KMS-11 (cell line): ENCODE measurements at regions not wholly inside any gene's neighbourhood (a gene's known extent, or its start where the extent isn't known, plus 50 kb on each side); places are given as distances from the start of the nearest gene placed in this dataset.

Source experiments
- H2AFZ ChIP-seq: fragments of 200-600 bp; sonication (generic); 2 replicates; pipeline ENCODE4 v1.6.1; 2016; ENCODE audit warnings: antibody characterized with exemption, mixed run types, low read depth
- H3K27ac ChIP-seq: fragments of 200-600 bp; sonication (generic); 2 replicates; pipeline ENCODE4 v1.6.1; 2016; ENCODE audit warnings: mild to moderate bottlenecking, mixed run types
- H3K27me3 ChIP-seq: fragments of 200-600 bp; sonication (generic); 2 replicates; pipeline ENCODE4 v1.6.1; 2017; ENCODE audit warnings: mild to moderate bottlenecking, low read depth, mixed run types, moderate library complexity; ENCODE audit not compliant: insufficient read depth
- H3K36me3 ChIP-seq: fragments of 200-600 bp; sonication (generic); 2 replicates; pipeline ENCODE4 v1.6.1; 2017; ENCODE audit warnings: mild to moderate bottlenecking, mixed run types; ENCODE audit not compliant: insufficient read depth
- H3K4me1 ChIP-seq: fragments of 200-600 bp; sonication (generic); 2 replicates; pipeline ENCODE4 v1.6.1; 2016; ENCODE audit warnings: mild to moderate bottlenecking, low read depth, mixed run types; ENCODE audit not compliant: poor library complexity, severe bottlenecking
- H3K4me2 ChIP-seq: fragments of 200-600 bp; sonication (generic); 2 replicates; pipeline ENCODE4 v1.7.0; 2016; ENCODE audit warnings: mild to moderate bottlenecking, mixed run types
- H3K4me3 ChIP-seq: fragments of 200-600 bp; sonication (generic); IDR thresholded peaks from 2 replicates; pipeline ENCODE4 v1.6.1; 2017; ENCODE audit warnings: low read depth, low read length, mixed read lengths; ENCODE audit not compliant: insufficient read depth
- H3K79me2 ChIP-seq: fragments of 200-600 bp; sonication (generic); 2 replicates; pipeline ENCODE4 v1.6.1; 2016; ENCODE audit warnings: low read depth, mixed run types; ENCODE audit not compliant: insufficient read depth
- H3K9ac ChIP-seq: fragments of 200-600 bp; sonication (generic); 2 replicates; pipeline ENCODE4 v1.6.1; 2016; ENCODE audit warnings: mild to moderate bottlenecking, mixed run types
- H4K20me1 ChIP-seq: fragments of 200-600 bp; sonication (generic); 2 replicates; pipeline ENCODE4 v1.6.1; 2016; ENCODE audit warnings: mild to moderate bottlenecking, mixed run types; ENCODE audit not compliant: insufficient read depth
- CTCF ChIP-seq: fragments of 200-600 bp; sonication (generic); conservative IDR thresholded peaks from 2 replicates; pipeline ENCODE4 v1.6.1; 2017; ENCODE audit warnings: low read depth, mild to moderate bottlenecking, antibody characterized with exemption, low read length, moderate library complexity, mixed read lengths

- Histone ChIP-seq H3K4me3 (no peak overlapping the region), H2AFZ (no peak overlapping the region), H3K27me3 (no peaks in the 10 kb centered on the region), H3K4me1 (no peaks in the 10 kb centered on the region), H3K9ac (no peak overlapping the region), H3K36me3 (no peaks in the 10 kb centered on the region), H3K27ac (no peak overlapping the region), H3K79me2 (no peaks in the 10 kb centered on the region), H3K4me2 (no peak overlapping the region), H4K20me1 (no peaks in the 10 kb centered on the region)
- TF ChIP-seq CTCF, result no peak
These were observed 73.5 kb downstream of the ADM start for GRCh38 chr11:10378362-10378761.

GRCh38 chr11:10379022-10379421, 74.1 kb downstream of the ADM start:
- Histone ChIP-seq H3K27ac (no peak overlapping the region), H3K4me2 (no peak overlapping the region)
- TF ChIP-seq CTCF, result no peak

GRCh38 chr11:10379426-10379825, 74.6 kb downstream of the ADM start:
- Histone ChIP-seq H3K4me3 (no peak overlapping the region), H3K4me1 (no peaks in the 10 kb centered on the region)
- TF ChIP-seq CTCF, result no peak

More at GRCh38 chr11:10379022-10379421, 74.1 kb downstream of the ADM start:
- H3K79me2 ChIP-seq, result no peaks in the 10 kb centered on the region
- no peaks in the 10 kb centered on the region for H3K36me3 ChIP-seq
- no peak overlapping the region for H3K4me3 ChIP-seq
- no peaks in the 10 kb centered on the region for H3K27me3 ChIP-seq
- H2AFZ ChIP-seq, result no peak overlapping the region
- no peaks in the 10 kb centered on the region for H4K20me1 ChIP-seq
- H3K9ac ChIP-seq, result no peak overlapping the region
- no peaks in the 10 kb centered on the region for H3K4me1 ChIP-seq

GRCh38 chr11:10379871-10380568, 75.0 kb upstream of the AMPD3 start:
- H3K9ac ChIP-seq, result no peak overlapping the region
- no peaks in the 10 kb centered on the region for H4K20me1 ChIP-seq
- no peaks in the 10 kb centered on the region for H3K27me3 ChIP-seq
- no peak overlapping the region for H3K27ac ChIP-seq
- no peak overlapping the region for H3K4me2 ChIP-seq
- H3K4me3 ChIP-seq, result no peak overlapping the region
- no peak for TF ChIP-seq CTCF
- H3K79me2 ChIP-seq, result no peaks in the 10 kb centered on the region
- no peak overlapping the region for H2AFZ ChIP-seq
- no peaks in the 10 kb centered on the region for H3K36me3 ChIP-seq
- no peaks in the 10 kb centered on the region for H3K4me1 ChIP-seq

More at GRCh38 chr11:10379426-10379825, 74.6 kb downstream of the ADM start:
- Histone ChIP-seq H3K27me3 (no peaks in the 10 kb centered on the region), H3K79me2 (no peaks in the 10 kb centered on the region), H2AFZ (no peak overlapping the region), H4K20me1 (no peaks in the 10 kb centered on the region), H3K27ac (no peak overlapping the region), H3K36me3 (no peaks in the 10 kb centered on the region), H3K4me2 (no peak overlapping the region), H3K9ac (no peak overlapping the region)
